GM19324 (cell line): ENCODE measurements at regions not wholly inside any gene's neighbourhood (a gene's known extent, or its start where the extent isn't known, plus 50 kb on each side); places are given as distances from the start of the nearest gene placed in this dataset.

ENCODE experiments used
- ATAC-seq: cut with Tn5 transposase; IDR thresholded peaks from one replicate; pipeline ENCODE4 v1.9.1; 2021; ENCODE audit warnings: mild to moderate bottlenecking, moderate library complexity; ENCODE audit not compliant: unreplicated experiment, low FRiP score

DNA sequence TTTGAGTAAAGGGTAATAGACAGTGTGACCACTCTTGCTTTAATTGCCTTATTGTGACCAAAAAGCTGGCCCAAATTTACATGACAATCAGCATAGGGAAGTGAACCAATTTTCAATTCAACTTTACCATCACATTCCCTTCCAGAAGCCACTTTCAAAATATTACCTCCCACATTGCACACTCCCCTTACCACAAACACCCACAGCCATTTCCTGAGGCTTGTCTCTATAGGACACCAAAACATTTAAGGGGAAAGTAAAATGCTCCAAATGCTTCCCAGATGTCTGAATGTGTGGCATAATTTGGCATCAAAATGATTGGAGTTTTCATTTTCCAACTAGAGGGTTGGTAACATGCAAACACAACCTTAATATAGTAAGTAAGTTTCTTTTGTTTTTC lies 616.1 kb downstream of the SLC4A3 start:
- no peak for ATAC-seq

- no peak for ATAC-seq
Measured at GRCh38 chr2:220246386-220246785, 619.0 kb downstream of the SLC4A3 start.

GRCh38 chr2:220247588-220248350 lies 620.3 kb downstream of the SLC4A3 start:
- ATAC-seq = no peak

GRCh38 chr2:220259662-220260061 lies 632.2 kb downstream of the SLC4A3 start:
- no peak for ATAC-seq

DNA sequence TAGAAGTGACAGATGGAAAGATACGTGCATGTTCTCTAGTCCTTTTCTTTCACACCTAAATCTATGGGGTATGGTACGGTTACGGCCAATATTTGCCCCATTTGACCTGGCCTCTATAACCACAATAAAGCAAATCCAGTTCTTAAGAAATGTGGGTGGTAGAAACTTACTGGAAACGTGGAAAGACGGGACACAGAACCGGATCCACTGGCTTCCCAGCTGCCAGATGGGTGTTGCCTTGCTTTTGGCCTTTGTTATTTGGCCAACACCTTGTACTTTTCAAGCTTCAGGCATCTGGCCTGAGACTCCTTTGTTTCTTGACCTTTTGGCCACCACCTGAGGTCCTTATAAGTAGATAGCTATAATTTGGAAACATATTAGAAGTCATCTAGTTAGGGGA lies 635.9 kb downstream of the SLC4A3 start:
- ATAC-seq = no peak

DNA sequence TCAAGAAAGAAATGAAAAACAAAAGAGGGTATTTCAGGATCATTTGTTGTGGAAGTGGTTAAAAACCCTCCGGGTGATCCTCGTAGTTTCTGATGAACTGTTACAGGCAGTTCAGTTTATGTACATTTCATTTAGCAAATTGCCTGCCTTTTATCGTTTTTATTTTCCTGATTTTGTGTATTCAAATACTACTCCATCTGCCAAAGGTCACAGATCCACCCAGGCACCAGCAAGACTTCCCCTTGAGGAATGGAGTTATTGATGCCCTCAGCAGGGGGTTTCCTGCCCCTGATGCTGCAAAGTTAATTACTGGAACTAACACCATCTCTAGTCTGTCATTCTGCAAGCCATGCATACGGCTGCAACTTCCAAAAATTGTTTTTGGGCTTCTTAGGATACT lies 641.9 kb downstream of the SLC4A3 start:
- no peak for ATAC-seq

DNA sequence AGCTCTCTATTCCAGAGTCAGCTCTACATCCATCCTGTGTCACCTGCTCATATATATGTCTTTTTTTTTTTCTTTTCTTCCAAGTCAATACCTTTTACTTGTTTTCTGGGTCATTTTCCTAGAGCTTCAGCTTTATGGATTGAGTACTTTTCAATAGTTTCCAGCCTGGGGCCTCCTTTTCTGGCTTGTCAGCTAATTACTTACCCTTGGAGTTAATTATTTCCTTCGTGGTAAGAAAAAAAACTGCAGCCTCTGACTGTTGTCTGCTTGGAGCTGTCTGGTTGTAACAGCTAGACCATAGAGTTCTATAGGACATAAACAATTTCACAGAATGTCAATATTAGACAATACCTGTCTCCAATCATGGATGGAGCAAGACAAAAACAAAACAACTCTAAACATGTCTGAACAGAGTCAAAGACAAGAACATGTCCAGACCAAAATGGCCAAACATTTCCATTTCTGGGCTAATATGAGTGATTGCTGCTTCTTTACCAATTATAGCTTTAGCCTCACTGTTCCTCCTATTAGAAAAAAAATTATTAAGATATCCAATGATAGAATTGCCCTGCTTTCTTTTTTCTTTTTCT lies 643.1 kb downstream of the SLC4A3 start:
- ATAC-seq = no peak

DNA sequence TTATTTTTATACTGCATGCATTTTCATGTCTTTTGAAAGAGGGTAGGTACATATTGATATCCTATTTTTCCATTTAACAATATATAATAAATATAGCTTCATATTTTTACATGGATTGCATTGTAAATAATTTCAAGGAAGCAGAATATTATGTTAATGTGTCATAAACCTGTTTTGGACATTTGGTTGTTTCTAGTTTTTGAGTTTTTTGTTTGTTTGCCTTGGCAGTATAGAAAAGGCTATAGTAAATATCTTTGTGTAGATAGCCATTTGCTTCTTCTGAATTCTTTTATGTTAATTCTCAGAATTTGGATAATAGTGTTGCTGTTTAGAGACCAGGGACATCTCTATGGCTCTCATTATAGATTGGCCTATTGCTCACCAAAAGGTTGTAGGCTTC lies 645.2 kb downstream of the SLC4A3 start:
- no peak for ATAC-seq

GRCh38 chr2:220273082-220273481 lies 645.7 kb downstream of the SLC4A3 start:
- ATAC-seq = no peak

DNA sequence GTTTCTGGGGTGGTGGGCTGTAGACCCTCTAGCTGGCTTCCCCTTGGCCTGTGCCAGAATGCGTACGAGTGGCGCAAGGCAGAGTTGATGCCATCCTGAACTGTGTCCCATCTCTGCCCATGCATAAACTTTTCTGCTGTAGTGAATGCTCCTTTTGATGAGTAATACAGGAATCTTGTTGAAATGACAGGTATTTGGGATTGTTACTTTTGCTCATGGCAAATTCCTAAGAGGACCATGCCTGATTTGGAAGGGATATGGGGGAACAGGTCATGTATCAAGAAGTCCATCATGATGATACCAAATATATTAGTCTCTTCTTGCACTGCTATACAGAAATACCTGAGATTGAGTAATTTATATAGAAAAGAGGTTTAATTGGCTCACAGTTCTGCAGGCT lies 648.0 kb downstream of the SLC4A3 start:
- no peak for ATAC-seq

- ATAC-seq = no peak
Measured at GRCh38 chr2:220276741-220277444, 649.5 kb downstream of the SLC4A3 start.

- no peak for ATAC-seq
Measured at GRCh38 chr2:220277445-220277975, 650.1 kb downstream of the SLC4A3 start.

DNA sequence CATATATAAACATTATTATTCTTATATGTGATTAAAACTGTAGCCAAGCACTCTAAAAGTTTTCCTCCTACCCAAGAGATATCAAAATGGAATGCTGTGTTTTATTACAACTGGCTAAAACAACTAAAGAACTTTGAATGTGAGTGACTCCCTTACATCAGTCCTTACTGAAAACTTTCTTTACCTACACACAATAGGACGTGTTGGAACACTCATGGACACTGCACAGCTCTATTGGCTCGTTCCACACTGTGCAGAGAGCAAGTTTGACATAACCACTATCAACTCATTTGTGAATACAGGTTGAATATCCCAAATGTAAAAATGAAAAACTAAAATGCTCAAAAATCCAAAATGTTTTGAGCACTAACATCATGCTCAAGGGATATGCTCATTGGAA lies 650.6 kb downstream of the SLC4A3 start:
- ATAC-seq = no peak

DNA sequence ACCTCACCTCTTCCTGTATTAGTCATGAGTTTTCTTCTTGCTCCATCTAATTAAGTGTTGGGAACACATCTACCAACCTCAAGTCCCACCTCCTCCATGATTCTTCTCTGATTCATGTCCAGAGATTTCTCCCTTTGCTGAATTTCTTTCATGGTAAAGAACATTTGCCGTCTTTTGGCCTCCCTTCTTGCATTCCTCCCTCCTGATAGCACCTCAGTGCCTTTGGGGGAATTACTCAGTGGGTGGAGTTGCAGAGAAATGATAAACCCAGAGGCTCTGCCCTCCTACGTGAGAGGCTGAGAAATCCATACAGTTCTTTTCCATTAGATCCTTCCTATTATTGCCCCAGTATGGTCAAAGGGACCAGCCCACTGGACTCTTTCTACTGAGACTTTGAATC lies 651.9 kb downstream of the SLC4A3 start:
- no peak for ATAC-seq

- ATAC-seq = no peak
Measured at GRCh38 chr2:220279840-220280239, 652.4 kb downstream of the SLC4A3 start.

- ATAC-seq = no peak
Measured at GRCh38 chr2:220280736-220281135, 653.3 kb downstream of the SLC4A3 start.

DNA sequence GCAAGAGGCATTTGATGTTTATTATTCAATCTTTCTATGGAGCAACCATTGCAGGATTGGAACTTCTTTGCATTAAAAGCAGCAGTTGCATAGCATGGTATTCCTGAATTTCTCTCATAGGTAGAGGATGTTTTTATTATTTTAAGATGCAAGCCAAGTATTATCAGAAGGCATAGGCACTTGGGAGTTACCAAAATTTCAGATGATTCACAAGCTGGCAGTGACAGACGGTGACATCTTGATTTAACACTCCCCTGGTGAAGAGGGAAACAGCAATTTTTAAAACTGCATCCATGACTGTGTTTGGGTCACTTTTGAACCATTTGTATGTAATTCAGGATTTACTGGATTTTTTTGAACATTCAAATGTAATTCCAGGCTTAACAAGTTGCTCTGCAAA lies 654.3 kb downstream of the SLC4A3 start:
- no peak for ATAC-seq

DNA sequence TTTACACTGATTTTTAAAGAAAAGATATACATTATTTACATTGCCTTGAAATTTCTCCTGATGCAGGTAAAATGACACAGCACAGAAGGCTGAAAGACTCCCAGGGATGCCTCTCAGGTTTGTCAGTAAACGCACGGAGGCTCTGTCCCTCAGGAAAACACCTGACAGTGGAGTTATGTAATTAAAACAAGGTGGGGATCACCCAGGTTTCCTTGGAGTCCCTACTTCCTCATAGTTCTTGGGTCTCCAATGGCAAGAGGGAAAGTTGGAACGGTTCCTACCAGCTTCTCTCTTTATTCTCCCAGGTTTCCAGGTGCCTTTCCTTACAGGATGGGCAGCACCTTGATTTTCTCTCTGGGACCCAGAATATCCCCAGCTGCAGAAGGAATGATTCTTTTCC lies 654.8 kb downstream of the SLC4A3 start:
- no peak for ATAC-seq

- no peak for ATAC-seq
Measured at GRCh38 chr2:220293966-220294365, 666.5 kb downstream of the SLC4A3 start.

GRCh38 chr2:220296174-220296573 lies 668.7 kb downstream of the SLC4A3 start:
- no peak for ATAC-seq

GRCh38 chr2:220297093-220297492 lies 669.7 kb downstream of the SLC4A3 start:
- no peak for ATAC-seq

- ATAC-seq = no peak
Measured at GRCh38 chr2:220300806-220301205, 673.4 kb downstream of the SLC4A3 start.
